ENCODE measurements at regions not wholly inside any gene's neighbourhood (a gene's known extent, or its start where the extent isn't known, plus 50 kb on each side); places are given as distances from the start of the nearest gene placed in this dataset.

- WGBS, result 74% methylated on average over 10 of the region's 10 CpGs
- H3K4me3 ChIP-seq (ENCODE audit: low read depth in 1 of 3, low read length in 3 of 3), result no peak overlapping the region
- H3K4me1 ChIP-seq (ENCODE audit: control insufficient read depth in 4 of 4, insufficient read depth in 4 of 4, low read length in 3 of 4), result no peaks in the 10 kb centered on the region
- TF ChIP-seq NR2F2 (IDR thresholded peaks at IDR 0.05) (no peak), GABPA (IDR thresholded peaks at IDR 0.05 in 1 of 2, conservative IDR thresholded peaks at IDR 0.05 in 1 of 2) (no peak), TAF1 (conservative IDR thresholded peaks at IDR 0.05) (no peak), REST (IDR thresholded peaks at IDR 0.05) (no peak), MAX (IDR thresholded peaks at IDR 0.05) (no peak), SP1 (IDR thresholded peaks at IDR 0.05) (no peak), EGR1 (IDR thresholded peaks at IDR 0.05; ENCODE audit: low read depth in 2 of 2) (no peak), ATF3 (IDR thresholded peaks at IDR 0.05) (no peak), HNF4A (conservative IDR thresholded peaks at IDR 0.05) (no peak), JUND (IDR thresholded peaks at IDR 0.05) (no peak), HNF4G (IDR thresholded peaks at IDR 0.05) (no peak)
- H3K27ac ChIP-seq (ENCODE audit: low read depth in 1 of 2, low read length in 2 of 2), result no peak overlapping the region
- peaks cover 0 to 2% (median 0%) of the 10 kb centered on the region in 4 donors for H3K27me3 ChIP-seq (ENCODE audit: control insufficient read depth in 4 of 4, insufficient read depth in 4 of 4, low read length in 3 of 4)
- DNase-seq (ENCODE audit: low spot score), result no peak
- no peaks in the 10 kb centered on the region for H3K36me3 ChIP-seq (ENCODE audit: control insufficient read depth in 4 of 4, insufficient read depth in 3 of 4, low read depth in 1 of 4, low read length in 3 of 4)
- no peak overlapping the region for H3K9ac ChIP-seq (ENCODE audit: low read depth in 1 of 2, low read length in 2 of 2)
- H3K9me3 ChIP-seq (ENCODE audit: control insufficient read depth in 4 of 4, low read length in 3 of 4), result no peaks in the 10 kb centered on the region
Observed at GRCh38 chr10:133026171-133026570, 61.6 kb upstream of the ADGRA1 start.

- H3K27me3 ChIP-seq (ENCODE audit: control insufficient read depth in 4 of 4, insufficient read depth in 4 of 4, low read length in 3 of 4), result peaks cover 0 to 2% (median 0%) of the 10 kb centered on the region in 4 donors
- no peaks in the 10 kb centered on the region for H3K4me1 ChIP-seq (ENCODE audit: control insufficient read depth in 4 of 4, insufficient read depth in 4 of 4, low read length in 3 of 4)
- WGBS, result 76% methylated on average over 13 of the region's 13 CpGs
- no peak for DNase-seq (ENCODE audit: low spot score)
- H3K9ac ChIP-seq (ENCODE audit: low read depth in 1 of 2, low read length in 2 of 2), result no peak overlapping the region
- H3K36me3 ChIP-seq (ENCODE audit: control insufficient read depth in 4 of 4, insufficient read depth in 3 of 4, low read depth in 1 of 4, low read length in 3 of 4), result no peaks in the 10 kb centered on the region
- no peaks in the 10 kb centered on the region for H3K9me3 ChIP-seq (ENCODE audit: control insufficient read depth in 4 of 4, low read length in 3 of 4)
- no peak overlapping the region for H3K4me3 ChIP-seq (ENCODE audit: low read depth in 1 of 3, low read length in 3 of 3)
- TF ChIP-seq GABPA (IDR thresholded peaks at IDR 0.05 in 1 of 2, conservative IDR thresholded peaks at IDR 0.05 in 1 of 2), result no peak
- no peak overlapping the region for H3K27ac ChIP-seq (ENCODE audit: low read depth in 1 of 2, low read length in 2 of 2)
Observed at GRCh38 chr10:133025558-133026090, 62.1 kb upstream of the ADGRA1 start.

- Histone ChIP-seq H3K27ac (ENCODE audit: low read depth in 1 of 2, low read length in 2 of 2) (no peak overlapping the region), H3K4me3 (ENCODE audit: low read depth in 1 of 3, low read length in 3 of 3) (no peak overlapping the region), H3K9me3 (ENCODE audit: control insufficient read depth in 4 of 4, low read length in 3 of 4) (no peaks in the 10 kb centered on the region), H3K27me3 (ENCODE audit: control insufficient read depth in 4 of 4, insufficient read depth in 4 of 4, low read length in 3 of 4) (peaks cover 0 to 2% (median 0%) of the 10 kb centered on the region in 4 donors), H3K9ac (ENCODE audit: low read depth in 1 of 2, low read length in 2 of 2) (no peak overlapping the region), H3K4me1 (ENCODE audit: control insufficient read depth in 4 of 4, insufficient read depth in 4 of 4, low read length in 3 of 4) (no peaks in the 10 kb centered on the region), H3K36me3 (ENCODE audit: control insufficient read depth in 4 of 4, insufficient read depth in 3 of 4, low read depth in 1 of 4, low read length in 3 of 4) (no peaks in the 10 kb centered on the region)
- WGBS, result 76% methylated on average over 34 of the region's 34 CpGs
- no peak for TF ChIP-seq FOXA1 (IDR thresholded peaks at IDR 0.05)
- TF ChIP-seq HNF4G (IDR thresholded peaks at IDR 0.05), result no peak
- TF ChIP-seq REST (IDR thresholded peaks at IDR 0.05), result no peak
- TF ChIP-seq ATF3 (IDR thresholded peaks at IDR 0.05), result no peak
- TF ChIP-seq MAX (IDR thresholded peaks at IDR 0.05), result no peak
- no peak for TF ChIP-seq CTCF (IDR thresholded peaks at IDR 0.05; ENCODE audit: low read depth, low read length, missing input control)
- TF ChIP-seq JUND (IDR thresholded peaks at IDR 0.05), result no peak
- TF ChIP-seq YY1 (IDR thresholded peaks at IDR 0.05), result no peak
- DNase-seq (ENCODE audit: low spot score), result no peak
Observed at GRCh38 chr10:133024704-133025557, 62.8 kb upstream of the ADGRA1 start.
